GM19438 (cell line): ENCODE measurements at regions not wholly inside any gene's neighbourhood (a gene's known extent, or its start where the extent isn't known, plus 50 kb on each side); places are given as distances from the start of the nearest gene placed in this dataset.

Source experiments
- ATAC-seq: cut with Tn5 transposase; IDR thresholded peaks from one replicate; pipeline ENCODE4 v1.9.1; 2021; ENCODE audit warnings: low read depth; ENCODE audit not compliant: unreplicated experiment

DNA sequence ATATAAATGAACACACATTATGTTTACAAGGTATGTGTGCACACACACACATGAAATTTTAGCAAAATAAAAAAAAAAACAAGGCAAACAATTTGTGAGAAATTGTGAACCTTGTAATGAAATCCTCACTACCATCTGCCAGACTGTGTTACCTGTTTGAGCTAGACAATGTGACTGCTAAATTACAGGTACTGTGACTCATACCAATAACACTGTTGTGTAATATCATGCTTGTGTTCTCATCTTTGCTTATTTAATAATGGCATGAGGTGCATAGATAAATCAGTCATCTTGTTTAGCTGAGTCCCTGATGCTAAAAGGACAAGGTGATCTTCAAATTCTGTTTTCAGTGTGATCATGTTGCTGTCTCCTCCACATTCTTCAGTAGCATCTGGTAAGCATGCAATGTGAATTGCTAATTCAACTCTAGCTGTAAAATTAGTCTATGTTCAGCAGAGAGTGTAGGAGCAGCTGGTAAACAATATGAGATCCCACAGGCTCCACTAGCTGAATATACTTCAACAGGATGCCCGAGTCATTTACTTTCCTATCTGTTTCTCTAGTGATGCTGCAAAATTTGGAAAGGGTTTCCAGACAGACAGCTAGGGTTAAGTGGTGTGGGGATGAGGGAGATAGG is 966.3 kb upstream of the C9orf72 start:
- ATAC-seq = no peak

- ATAC-seq = no peak
Observed at GRCh38 chr9:28542928-28543327, 969.6 kb upstream of the C9orf72 start.

GRCh38 chr9:28547527-28547926 is 974.2 kb upstream of the C9orf72 start:
- no peak for ATAC-seq

GRCh38 chr9:28563291-28563934 is 990.1 kb upstream of the C9orf72 start:
- ATAC-seq = no peak

DNA sequence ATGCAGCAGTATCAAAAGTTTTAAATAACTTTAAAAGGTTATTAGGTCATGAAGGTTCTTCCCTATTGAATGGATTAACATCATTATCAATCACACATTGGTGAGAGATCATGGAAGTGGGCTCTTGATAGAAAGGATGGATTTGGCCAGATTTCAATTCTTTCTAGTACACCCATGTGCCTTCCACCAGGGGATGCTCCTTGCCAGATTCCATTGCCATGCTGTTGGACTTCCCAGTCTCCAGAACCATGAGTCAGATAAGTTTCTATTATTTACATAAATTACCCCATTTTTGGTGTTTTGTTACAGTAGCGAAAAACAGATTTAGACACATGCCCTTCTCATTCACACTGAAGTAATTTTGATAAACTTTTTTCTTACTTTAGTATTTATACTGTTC is 1010.6 kb upstream of the C9orf72 start:
- no peak for ATAC-seq

DNA sequence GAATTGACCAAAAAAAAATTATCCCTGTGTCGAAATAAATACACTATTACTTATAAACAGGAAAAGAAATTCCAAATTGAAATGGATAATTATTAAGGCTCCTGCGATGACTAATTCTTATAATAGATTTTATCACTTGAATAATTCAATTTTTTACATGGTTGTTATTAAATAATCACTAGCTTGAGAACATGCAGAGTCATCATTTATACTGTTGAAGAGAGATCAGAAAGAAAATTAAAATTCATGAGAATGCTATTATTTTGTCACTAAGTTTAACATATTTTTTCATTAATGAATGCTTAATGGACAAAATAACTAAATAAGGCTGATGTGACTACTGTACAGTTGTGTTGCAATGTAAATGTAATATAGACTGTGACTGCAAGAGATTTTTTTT is 1011.3 kb upstream of the C9orf72 start:
- ATAC-seq = no peak

GRCh38 chr9:28587052-28587451 is 1013.8 kb upstream of the C9orf72 start:
- no peak for ATAC-seq

DNA sequence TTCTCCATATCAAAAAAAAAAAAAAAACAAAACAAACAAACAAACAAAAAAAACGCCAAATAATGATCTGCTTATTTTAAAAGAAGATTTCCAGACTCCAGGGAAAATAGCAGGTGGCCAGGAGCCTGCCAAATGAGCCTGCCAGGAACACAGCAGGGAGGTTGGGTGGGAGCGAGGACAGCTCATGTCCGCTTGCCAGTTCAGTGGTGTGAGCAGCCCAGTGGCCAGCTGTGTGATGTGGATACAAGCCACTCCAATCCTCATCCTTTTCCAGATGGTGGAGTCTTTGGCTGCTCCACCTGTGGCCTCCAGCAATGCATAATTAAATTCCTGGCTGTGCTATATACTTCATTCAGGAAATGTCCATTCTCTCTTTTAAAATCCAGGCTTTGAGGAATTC is 1025.1 kb upstream of the C9orf72 start:
- no peak for ATAC-seq

DNA sequence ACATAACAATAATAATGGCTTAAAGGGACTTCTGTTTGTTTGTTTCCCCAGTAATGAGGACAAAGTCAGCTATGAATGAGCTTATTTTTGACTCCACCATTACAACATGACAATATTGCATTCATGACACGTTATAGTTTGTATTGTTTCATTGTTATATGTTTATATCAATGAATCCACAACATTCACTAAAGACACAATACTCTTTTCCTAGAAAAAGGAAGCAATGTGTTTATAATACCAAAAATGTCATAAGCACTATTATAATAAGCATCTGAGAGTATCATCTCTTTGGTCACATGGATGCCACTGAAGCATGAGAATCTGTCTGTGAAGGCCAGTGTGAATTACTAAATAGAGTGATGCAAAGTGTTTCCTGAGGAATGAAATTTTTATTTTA is 1026.9 kb upstream of the C9orf72 start:
- ATAC-seq = no peak

DNA sequence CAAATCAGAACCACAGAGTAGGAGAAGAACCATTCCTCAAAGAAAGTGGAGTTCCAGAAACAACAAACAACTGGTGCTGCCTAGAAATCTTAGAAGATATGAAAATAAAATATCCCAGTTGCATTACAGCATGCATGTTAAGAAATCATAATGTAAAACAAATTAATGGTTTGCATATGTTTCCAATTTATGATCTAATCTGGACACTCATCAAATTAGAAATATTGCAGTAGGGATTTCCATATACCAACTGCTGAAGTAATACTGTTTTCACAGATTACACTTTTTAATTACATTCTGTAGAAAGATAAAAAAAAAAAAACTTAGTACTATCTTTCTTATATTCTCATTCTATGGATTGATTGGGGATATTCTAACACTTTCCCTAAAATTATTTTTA is 1034.6 kb upstream of the C9orf72 start:
- no peak for ATAC-seq

DNA sequence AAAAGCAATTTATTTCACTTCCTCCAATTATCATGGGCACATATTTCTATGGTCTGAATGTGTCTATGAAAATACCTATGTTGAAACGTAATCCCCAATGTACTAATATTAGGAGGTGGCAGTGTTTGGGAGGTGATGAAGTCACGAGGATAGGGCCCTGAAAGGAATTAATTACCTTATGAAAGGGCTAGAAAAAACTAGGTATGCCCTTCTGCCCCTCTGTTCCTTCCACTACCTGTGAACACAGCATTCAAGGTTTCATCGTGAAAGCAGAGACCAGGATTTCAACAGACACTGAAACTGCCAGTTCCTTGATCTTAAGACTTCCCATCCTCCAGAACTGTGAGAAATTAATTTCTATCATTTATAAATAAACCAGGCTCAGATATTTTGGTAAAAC is 1037.1 kb upstream of the C9orf72 start:
- no peak for ATAC-seq

DNA sequence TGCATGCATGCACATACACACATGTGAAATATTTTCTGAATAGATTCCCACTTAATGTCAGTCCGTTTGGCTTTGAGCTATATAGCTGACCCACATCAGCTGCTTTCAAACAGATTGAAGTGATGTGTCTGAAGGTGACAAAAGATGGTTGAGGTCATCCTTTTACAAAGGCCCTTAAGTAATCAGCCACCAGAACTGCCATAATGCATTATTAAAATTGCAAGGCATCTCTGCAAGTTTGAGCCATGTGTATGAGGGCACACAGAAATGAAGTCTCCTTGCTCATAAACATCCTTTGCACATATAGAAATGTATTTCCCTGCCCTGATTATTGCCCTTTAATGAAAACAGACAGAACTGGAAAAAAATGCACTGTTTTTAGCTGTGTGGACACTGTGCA is 1043.0 kb upstream of the C9orf72 start:
- ATAC-seq = no peak

- no peak for ATAC-seq
Observed at GRCh38 chr9:28620011-28620410, 1046.7 kb upstream of the C9orf72 start.

DNA sequence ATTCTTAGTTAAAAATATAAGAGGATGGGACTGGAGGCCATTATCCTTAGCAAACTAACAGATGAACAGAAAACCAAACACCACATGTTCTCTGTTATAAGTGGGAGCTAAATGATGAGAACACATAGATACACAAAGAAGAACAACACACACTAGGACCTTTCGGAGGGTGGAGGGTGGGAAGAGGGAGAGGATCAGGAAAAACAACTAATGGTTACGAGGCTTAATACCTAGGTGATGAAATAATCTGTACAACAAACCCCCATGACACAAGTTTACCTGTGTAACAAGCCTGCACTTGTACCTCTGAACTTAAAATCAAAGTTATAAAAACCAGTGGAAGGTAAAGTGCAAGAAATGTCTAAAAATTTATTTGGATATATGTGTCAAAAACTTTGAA is 1047.4 kb upstream of the C9orf72 start:
- no peak for ATAC-seq

DNA sequence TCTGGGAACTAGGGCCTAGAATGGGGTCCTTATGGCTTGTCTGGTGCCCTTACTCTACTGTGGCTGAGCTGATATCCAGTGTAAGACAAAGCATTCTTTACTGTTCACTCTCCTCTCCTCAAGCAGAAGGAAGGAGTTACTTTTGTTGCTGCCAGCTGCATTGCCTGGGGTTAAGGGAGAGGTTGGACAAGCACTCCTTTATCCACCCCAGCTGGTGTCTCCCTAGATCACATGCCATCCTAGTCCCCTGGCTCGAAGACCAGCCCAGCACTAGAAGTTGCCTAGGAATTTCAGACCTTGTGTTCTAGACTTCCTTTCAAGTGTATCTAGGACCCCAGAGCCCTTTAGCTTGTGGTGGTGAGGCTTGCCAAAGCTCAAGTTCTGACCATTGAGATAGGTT is 1051.5 kb upstream of the C9orf72 start:
- ATAC-seq = no peak

GRCh38 chr9:28628031-28628430 is 1054.8 kb upstream of the C9orf72 start:
- ATAC-seq = no peak

- ATAC-seq = no peak
Observed at GRCh38 chr9:28648723-28649122, 1075.4 kb upstream of the C9orf72 start.

DNA sequence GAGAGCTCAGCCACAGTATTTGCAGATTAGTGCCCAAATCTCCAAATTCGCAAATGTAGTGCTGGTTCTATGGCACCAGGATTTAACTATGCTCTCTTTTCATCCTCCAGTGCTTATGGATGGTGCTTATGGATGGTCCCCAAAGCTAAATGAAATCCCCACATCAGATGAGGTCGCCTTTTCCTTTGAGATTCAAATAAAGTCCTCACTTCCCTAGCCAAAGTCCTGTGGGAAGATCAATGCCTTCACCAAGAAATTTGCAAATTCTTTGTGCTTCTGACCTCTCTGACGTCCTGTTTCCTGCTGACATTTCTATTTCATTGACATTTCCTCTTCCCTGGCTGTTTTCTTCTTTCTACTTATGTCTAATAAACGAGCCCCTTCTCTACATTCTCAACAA is 1077.0 kb upstream of the C9orf72 start:
- ATAC-seq = no peak

GRCh38 chr9:28651050-28651722 is 1077.9 kb upstream of the C9orf72 start:
- no peak for ATAC-seq

- no peak for ATAC-seq
Observed at GRCh38 chr9:28653216-28653615, 1079.9 kb upstream of the C9orf72 start.

DNA sequence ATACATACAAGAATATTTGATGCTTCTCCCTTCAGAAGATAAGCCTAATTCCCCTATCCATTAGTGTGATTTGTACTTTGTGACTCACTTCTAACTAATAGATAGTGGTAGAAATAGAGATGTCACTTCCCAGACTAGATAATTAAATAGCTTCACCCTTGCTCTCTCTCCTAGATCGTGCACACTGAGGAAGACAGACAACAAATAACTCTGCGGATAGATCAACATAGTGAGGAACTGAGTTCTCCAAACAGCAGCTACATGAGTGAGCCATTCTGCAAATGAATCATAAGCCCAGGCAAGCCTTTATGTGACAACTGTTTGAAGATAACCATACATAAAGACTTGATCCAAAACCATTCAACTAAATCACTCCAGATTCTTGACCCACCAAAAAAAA is 1083.4 kb upstream of the C9orf72 start:
- no peak for ATAC-seq

GRCh38 chr9:28661853-28662252 is 1088.6 kb upstream of the C9orf72 start:
- no peak for ATAC-seq
